H9 (cell line): ENCODE measurements at regions not wholly inside any gene's neighbourhood (a gene's known extent, or its start where the extent isn't known, plus 50 kb on each side); places are given as distances from the start of the nearest gene placed in this dataset.

Source experiments
- DNase-seq: peaks from one replicate; pipeline ENCODE4 v3.0.0-alpha.2; 2017
- H2AFZ ChIP-seq: one replicate; pipeline ENCODE4 v1.6.1; 2013; ENCODE audit warnings: mild to moderate bottlenecking, low read length, control low read depth, moderate library complexity
- H2AK5ac ChIP-seq: 2 replicates; pipeline ENCODE4 v1.6.1; 2013; ENCODE audit warnings: low read length, control low read depth, mixed read lengths; ENCODE audit not compliant: insufficient read length
- H2BK120ac ChIP-seq: one replicate; pipeline ENCODE4 v1.6.1; 2013; ENCODE audit warnings: low read depth, mild to moderate bottlenecking, low read length, control low read depth, inconsistent platforms; ENCODE audit not compliant: poor library complexity, severe bottlenecking
- H2BK12ac ChIP-seq: 2 replicates; pipeline ENCODE4 v1.6.1; 2013; ENCODE audit warnings: low read length, control low read depth, mixed read lengths, low read depth; ENCODE audit not compliant: insufficient read length
- H2BK15ac ChIP-seq: 2 replicates; pipeline ENCODE4 v1.6.1; 2013; ENCODE audit warnings: low read depth, low read length, control low read depth
- H2BK20ac ChIP-seq: one replicate; pipeline ENCODE4 v1.6.1; 2013; ENCODE audit warnings: low read depth, mild to moderate bottlenecking, low read length, control low read depth, inconsistent platforms; ENCODE audit not compliant: poor library complexity, severe bottlenecking
- H2BK5ac ChIP-seq: 2 replicates; pipeline ENCODE4 v1.6.1; 2013; ENCODE audit warnings: low read length, control low read depth, mixed read lengths; ENCODE audit not compliant: insufficient read length
- H3K14ac ChIP-seq: 2 replicates; pipeline ENCODE4 v1.6.1; 2013; ENCODE audit warnings: low read length, control low read depth; ENCODE audit not compliant: insufficient read depth
- H3K18ac ChIP-seq: 2 replicates; pipeline ENCODE4 v1.6.1; 2013; ENCODE audit warnings: low read depth, mild to moderate bottlenecking, mixed read lengths, low read length, control low read depth; ENCODE audit not compliant: insufficient read length
- H3K23ac ChIP-seq: 2 replicates; pipeline ENCODE4 v1.6.1; 2013; ENCODE audit warnings: low read length, control low read depth, mixed read lengths, low read depth; ENCODE audit not compliant: insufficient read length
- H3K23me2 ChIP-seq: 2 replicates; pipeline ENCODE4 v1.6.1; 2013; ENCODE audit warnings: low read depth, mild to moderate bottlenecking, mixed read lengths, low read length, control low read depth; ENCODE audit not compliant: insufficient read length, poor library complexity, severe bottlenecking
- H3K27ac ChIP-seq: 2 replicates; pipeline ENCODE4 v1.5.1; 2013; ENCODE audit warnings: low read length, control low read depth, mixed read lengths, low read depth; ENCODE audit not compliant: insufficient read length
- H3K27me3 ChIP-seq: 2 replicates; pipeline ENCODE4 v1.6.1; 2013; ENCODE audit warnings: low read length, control low read depth, inconsistent platforms; ENCODE audit not compliant: insufficient read depth
- H3K4ac ChIP-seq: 2 replicates; pipeline ENCODE4 v1.6.1; 2013; ENCODE audit warnings: low read depth, mild to moderate bottlenecking, control low read depth, inconsistent platforms, low read length, moderate library complexity
- H3K4me1 ChIP-seq: 2 replicates; pipeline ENCODE4 v1.6.1; 2013; ENCODE audit warnings: low read length, control low read depth, inconsistent platforms; ENCODE audit not compliant: insufficient read depth
- H3K4me2 ChIP-seq: 2 replicates; pipeline ENCODE4 v1.6.1; 2013; ENCODE audit warnings: low read length, control low read depth, mixed read lengths; ENCODE audit not compliant: insufficient read length, insufficient read depth
- H3K56ac ChIP-seq: 2 replicates; pipeline ENCODE4 v1.6.1; 2013; ENCODE audit warnings: low read depth, mild to moderate bottlenecking, mixed read lengths, low read length, control low read depth; ENCODE audit not compliant: insufficient read length
- H3K79me1 ChIP-seq: 2 replicates; pipeline ENCODE4 v1.6.1; 2013; ENCODE audit warnings: low read depth, mild to moderate bottlenecking, moderate library complexity, low read length, control low read depth, inconsistent platforms; ENCODE audit not compliant: insufficient read depth, poor library complexity, severe bottlenecking
- H3K79me2 ChIP-seq: 2 replicates; pipeline ENCODE4 v1.6.1; 2013; ENCODE audit warnings: low read length, control low read depth, inconsistent platforms; ENCODE audit not compliant: insufficient read depth
- H3K9ac ChIP-seq: 2 replicates; pipeline ENCODE4 v1.6.1; 2013; ENCODE audit warnings: low read length, control low read depth, mixed read lengths; ENCODE audit not compliant: insufficient read length; ENCODE audit errors: extremely low read depth
- H3K9me3 ChIP-seq: one replicate; pipeline ENCODE4 v1.6.1; 2013; ENCODE audit warnings: low read depth, low read length, inconsistent platforms; ENCODE audit not compliant: control insufficient read depth
- H3T11ph ChIP-seq: one replicate; pipeline ENCODE4 v1.6.1; 2013; ENCODE audit warnings: mild to moderate bottlenecking, low read length, control low read depth, inconsistent platforms
- H4K20me1 ChIP-seq: one replicate; pipeline ENCODE4 v1.6.1; 2013; ENCODE audit not compliant: control insufficient read depth, insufficient read length, insufficient read depth
- H4K5ac ChIP-seq: 2 replicates; pipeline ENCODE4 v1.6.1; 2013; ENCODE audit warnings: low read depth, mild to moderate bottlenecking, mixed read lengths, low read length, control low read depth; ENCODE audit not compliant: insufficient read length
- H4K8ac ChIP-seq: replicated peaks from 2 replicates; pipeline ENCODE4 v1.6.1; 2013; ENCODE audit warnings: low read length, control low read depth, mixed read lengths, low read depth; ENCODE audit not compliant: insufficient read length
- H4K91ac ChIP-seq: 2 replicates; pipeline ENCODE4 v1.6.1; 2013; ENCODE audit warnings: low read depth, mild to moderate bottlenecking, moderate library complexity, mixed read lengths, low read length, control low read depth; ENCODE audit not compliant: insufficient read length
- H3K27ac Mint-ChIP-seq, 3 experiments: 2 replicates in 2 of 3; 3 replicates in 1 of 3; pipeline ENCODE4 v1.8.0; 2020 to 2021; ENCODE audit warnings: mixed read lengths in 3 of 3, mild to moderate bottlenecking in 1 of 3, moderate library complexity in 1 of 3
- H3K27me3 Mint-ChIP-seq: 2 replicates; pipeline ENCODE4 v1.8.0; 2021; ENCODE audit warnings: low read depth, mild to moderate bottlenecking, moderate library complexity, mixed read lengths
- H3K36me3 Mint-ChIP-seq, 3 experiments: 2 replicates in 2 of 3; 3 replicates in 1 of 3; pipeline ENCODE4 v1.8.0; 2020 to 2021; ENCODE audit warnings: low read depth in 3 of 3, mixed read lengths in 3 of 3; ENCODE audit not compliant: insufficient read depth in 1 of 3
- H3K4me1 Mint-ChIP-seq, 2 experiments: 2 replicates each; pipeline ENCODE4 v1.8.0; 2020; ENCODE audit warnings: mixed read lengths in 2 of 2
- H3K4me3 Mint-ChIP-seq, 2 experiments: 2 replicates in 1 of 2; 3 replicates in 1 of 2; pipeline ENCODE4 v1.8.0; 2020 to 2021; ENCODE audit warnings: mild to moderate bottlenecking in 2 of 2, mixed read lengths in 2 of 2, moderate library complexity in 1 of 2
- H3K9me3 Mint-ChIP-seq, 2 experiments: 2 replicates in 1 of 2; 3 replicates in 1 of 2; pipeline ENCODE4 v1.8.0; 2020; ENCODE audit warnings: mild to moderate bottlenecking in 2 of 2, mixed read lengths in 2 of 2, moderate library complexity in 1 of 2
- WGBS: extraction: QIAGEN DNeasy Blood & Tissue Kit; methylation state at CpG from one replicate; pipeline ENCODE4 v1.1.7; 2013; ENCODE audit warnings: missing lambda C conversion rate, low lambda C conversion rate, mixed read lengths; ENCODE audit not compliant: insufficient read length; ENCODE audit errors: extremely low coverage; 5-methylcytosine and 5-hydroxymethylcytosine counted together
- TF ChIP-seq, protein P1 (sequence below): fragments of 200-600 bp; sonication (generic); conservative IDR thresholded peaks from 3 replicates; pipeline ENCODE4 v1.8.0; 2021; ENCODE audit warnings: antibody characterized with exemption, mild to moderate bottlenecking

DNA sequence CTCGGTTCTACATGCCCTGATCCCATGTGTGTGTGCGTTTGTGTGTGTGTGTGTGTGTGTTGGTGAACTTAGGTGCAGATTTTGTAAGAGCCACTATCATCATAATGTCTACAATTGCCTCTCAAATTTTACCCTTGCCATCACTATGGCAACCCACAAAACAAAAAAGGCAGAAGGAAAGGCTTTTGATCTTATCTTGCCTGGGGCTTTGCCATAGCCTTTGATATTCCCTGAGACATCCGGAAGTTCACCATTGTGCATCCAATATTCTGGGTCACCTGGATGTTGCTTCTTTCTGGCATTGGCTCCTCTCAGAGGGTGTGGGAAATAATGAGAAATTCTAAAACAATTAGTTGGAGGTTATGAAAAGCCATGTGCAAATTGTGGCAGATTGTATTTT is 114.7 kb downstream of the HAPSTR1 start:
- Histone ChIP-seq H2AK5ac (no peak overlapping the region), H2BK120ac (no peak overlapping the region), H2BK15ac (no peak overlapping the region), H3K4me2 (no peak overlapping the region), H3K23me2 (no peaks in the 10 kb centered on the region), H3T11ph (no peak overlapping the region), H3K9ac (no peak overlapping the region), H3K23ac (no peak overlapping the region), H3K27ac (no peak overlapping the region), H3K79me2 (no peaks in the 10 kb centered on the region), H4K91ac (no peak overlapping the region), H3K56ac (no peak overlapping the region), H2AFZ (no peak overlapping the region), H3K27me3 (no peaks in the 10 kb centered on the region), H4K8ac (no peak overlapping the region), H2BK12ac (no peak overlapping the region), H3K18ac (no peak overlapping the region), H2BK20ac (no peak overlapping the region), H4K5ac (no peak overlapping the region), H3K4me1 (0 out of 2 replicates have a peak, but pooled peaks cover 3% of the 10 kb centered on the region), H3K9me3 (no peaks in the 10 kb centered on the region), H4K20me1 (no peaks in the 10 kb centered on the region), H3K79me1 (no peaks in the 10 kb centered on the region), H3K14ac (no peak overlapping the region), H3K4ac (no peak overlapping the region), H2BK5ac (no peak overlapping the region)
- H3K27me3 Mint-ChIP-seq = peaks cover 13% of the 10 kb centered on the region
- H3K4me3 Mint-ChIP-seq = no peak overlapping the region
- WGBS = no CpG with 5 or more reads among the region's 3 CpGs
- peaks cover 0 to 5% (median 0%) of the 10 kb centered on the region in 3 experiments; a peak in 2 of 7 replicates for H3K36me3 Mint-ChIP-seq
- H3K4me1 Mint-ChIP-seq = peaks cover 6 to 8% of the 10 kb centered on the region in 2 experiments
- no peak for DNase-seq
- TF ChIP-seq, protein P1, sequence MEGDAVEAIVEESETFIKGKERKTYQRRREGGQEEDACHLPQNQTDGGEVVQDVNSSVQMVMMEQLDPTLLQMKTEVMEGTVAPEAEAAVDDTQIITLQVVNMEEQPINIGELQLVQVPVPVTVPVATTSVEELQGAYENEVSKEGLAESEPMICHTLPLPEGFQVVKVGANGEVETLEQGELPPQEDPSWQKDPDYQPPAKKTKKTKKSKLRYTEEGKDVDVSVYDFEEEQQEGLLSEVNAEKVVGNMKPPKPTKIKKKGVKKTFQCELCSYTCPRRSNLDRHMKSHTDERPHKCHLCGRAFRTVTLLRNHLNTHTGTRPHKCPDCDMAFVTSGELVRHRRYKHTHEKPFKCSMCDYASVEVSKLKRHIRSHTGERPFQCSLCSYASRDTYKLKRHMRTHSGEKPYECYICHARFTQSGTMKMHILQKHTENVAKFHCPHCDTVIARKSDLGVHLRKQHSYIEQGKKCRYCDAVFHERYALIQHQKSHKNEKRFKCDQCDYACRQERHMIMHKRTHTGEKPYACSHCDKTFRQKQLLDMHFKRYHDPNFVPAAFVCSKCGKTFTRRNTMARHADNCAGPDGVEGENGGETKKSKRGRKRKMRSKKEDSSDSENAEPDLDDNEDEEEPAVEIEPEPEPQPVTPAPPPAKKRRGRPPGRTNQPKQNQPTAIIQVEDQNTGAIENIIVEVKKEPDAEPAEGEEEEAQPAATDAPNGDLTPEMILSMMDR = no peak
- H3K27ac Mint-ChIP-seq = no peak overlapping the region
- H3K9me3 Mint-ChIP-seq = peaks cover 5 to 8% of the 10 kb centered on the region in 2 experiments; a peak in 4 of 5 replicates
